ENCODE measurements at regions not wholly inside any gene's neighbourhood (a gene's known extent, or its start where the extent isn't known, plus 50 kb on each side); places are given as distances from the start of the nearest gene placed in this dataset.

DNA sequence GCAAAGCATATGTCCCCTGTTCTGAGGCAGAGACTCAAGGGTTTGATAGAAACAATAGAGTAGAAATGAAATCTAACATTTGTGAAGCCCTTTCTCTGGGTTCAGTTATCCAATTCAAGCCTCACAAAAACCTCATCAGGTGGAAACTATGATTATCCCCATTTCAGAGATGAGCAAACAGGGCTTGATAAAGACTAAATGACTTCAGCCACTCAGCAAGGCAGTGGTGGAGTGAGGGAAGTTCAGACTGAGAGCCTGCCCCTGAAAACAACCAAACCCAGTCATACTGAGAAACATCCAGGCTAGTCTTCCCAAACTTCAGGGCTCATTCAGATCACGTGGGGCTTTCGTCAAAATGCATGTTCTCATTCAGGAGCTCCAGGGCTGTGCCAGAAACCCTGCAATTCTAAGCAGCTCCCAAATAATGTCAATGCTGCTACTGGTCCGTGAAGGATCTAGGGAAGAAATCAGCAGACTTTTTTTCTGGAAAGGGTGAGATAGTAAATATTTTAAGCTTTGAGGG, 109.6 kb upstream of the KIT start:
- TF ChIP-seq, protein P1, sequence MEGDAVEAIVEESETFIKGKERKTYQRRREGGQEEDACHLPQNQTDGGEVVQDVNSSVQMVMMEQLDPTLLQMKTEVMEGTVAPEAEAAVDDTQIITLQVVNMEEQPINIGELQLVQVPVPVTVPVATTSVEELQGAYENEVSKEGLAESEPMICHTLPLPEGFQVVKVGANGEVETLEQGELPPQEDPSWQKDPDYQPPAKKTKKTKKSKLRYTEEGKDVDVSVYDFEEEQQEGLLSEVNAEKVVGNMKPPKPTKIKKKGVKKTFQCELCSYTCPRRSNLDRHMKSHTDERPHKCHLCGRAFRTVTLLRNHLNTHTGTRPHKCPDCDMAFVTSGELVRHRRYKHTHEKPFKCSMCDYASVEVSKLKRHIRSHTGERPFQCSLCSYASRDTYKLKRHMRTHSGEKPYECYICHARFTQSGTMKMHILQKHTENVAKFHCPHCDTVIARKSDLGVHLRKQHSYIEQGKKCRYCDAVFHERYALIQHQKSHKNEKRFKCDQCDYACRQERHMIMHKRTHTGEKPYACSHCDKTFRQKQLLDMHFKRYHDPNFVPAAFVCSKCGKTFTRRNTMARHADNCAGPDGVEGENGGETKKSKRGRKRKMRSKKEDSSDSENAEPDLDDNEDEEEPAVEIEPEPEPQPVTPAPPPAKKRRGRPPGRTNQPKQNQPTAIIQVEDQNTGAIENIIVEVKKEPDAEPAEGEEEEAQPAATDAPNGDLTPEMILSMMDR (conservative IDR thresholded peaks at IDR 0.05; ENCODE audit: low read depth, low read length): no peak
- H3K4me3 ChIP-seq (ENCODE audit: low read length): no peak overlapping the region
- no peak for DNase-seq (ENCODE audit: low read depth)

DNA sequence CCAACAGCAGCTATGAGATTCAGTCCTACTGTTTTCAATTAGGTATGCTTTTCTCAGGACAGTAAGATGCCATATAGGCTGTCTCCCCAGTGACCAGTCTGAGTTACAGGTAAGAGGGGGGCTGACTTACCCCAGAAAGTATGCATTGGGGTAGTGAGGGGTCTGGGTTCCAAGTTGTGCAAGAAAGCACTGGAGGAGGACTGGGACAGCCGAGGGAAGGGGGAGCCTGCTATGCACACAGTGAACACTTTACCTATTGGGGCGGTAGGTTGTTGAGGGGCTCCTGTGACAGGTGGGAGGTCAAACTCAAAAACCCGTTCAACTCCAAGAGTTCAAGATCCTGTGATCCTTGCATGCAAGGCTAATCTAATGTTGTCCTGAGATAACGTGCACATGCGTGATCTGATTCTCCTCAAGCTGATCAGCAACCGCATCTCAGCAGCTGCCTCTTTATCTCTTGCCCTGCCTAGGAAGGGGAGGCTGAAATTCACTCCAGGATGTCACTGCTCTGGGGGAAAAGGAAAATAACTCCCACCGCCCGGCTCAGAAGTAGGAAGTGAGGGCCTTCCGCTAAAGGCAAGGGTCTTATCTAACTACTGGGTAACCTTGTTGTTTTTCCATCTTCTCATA, 108.8 kb upstream of the KIT start:
- DNase-seq (ENCODE audit: low read depth): no peak
- no peak overlapping the region for H3K4me3 ChIP-seq (ENCODE audit: low read length)
- TF ChIP-seq, protein P1 (conservative IDR thresholded peaks at IDR 0.05; ENCODE audit: low read depth, low read length): no peak

DNA sequence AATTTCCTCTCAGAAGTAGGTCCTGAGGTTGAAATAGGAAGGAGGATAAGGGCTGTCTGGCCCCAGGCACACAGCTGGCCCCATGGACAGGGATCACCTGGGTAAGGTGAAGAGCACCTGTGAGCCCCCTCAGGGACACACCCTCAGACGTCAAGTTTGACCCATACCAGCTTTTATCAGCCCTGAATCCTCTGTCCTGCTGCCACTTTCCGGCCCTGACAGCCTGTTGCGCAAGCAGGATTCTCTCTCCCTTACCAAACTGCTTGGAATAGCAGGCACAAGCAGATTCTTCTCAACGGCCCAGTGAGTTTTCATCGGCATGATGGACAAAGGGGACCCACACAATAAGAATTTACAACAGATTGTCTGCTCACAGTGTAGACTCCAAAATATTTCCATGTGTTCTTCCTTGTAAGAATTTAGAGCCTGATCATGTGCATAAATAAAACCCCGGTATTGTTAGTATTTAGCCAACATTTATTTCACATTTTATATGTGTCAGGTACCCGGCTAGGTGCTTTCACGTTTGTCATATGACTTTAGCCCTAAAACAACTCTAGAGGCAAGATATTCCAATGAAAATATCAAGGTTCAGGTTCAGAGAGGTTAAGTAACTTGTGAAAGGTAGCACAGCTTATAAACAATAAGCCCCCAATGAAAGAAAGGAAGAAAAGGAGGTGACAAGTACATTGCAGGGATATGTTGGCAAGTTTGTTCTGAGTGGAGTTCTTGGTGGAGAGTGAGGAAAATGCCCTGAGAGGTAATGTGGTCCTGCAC, 107.2 kb upstream of the KIT start:
- no peak overlapping the region for H3K4me3 ChIP-seq (ENCODE audit: low read length)
- TF ChIP-seq, protein P1 (conservative IDR thresholded peaks at IDR 0.05; ENCODE audit: low read depth, low read length): no peak
- no peak for DNase-seq (ENCODE audit: low read depth)

DNA sequence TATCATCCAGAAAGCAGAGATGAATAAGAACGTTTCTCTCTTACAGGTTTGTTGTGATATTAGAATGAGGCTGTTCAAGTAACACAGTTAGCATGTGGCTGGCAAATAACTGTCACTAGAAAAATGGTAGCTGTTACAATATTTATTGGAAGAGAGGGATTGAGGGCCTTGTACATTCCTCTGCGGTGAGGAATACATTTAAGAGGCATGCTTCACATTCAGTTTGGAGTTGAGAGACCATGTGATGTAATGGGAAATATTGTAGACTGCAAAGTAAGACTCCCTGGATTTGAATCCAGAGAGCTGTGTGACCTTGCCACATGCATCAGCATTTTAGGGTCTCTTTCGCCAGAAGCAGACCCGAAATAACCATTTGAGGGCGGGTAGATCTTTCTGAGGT, 104.8 kb upstream of the KIT start:
- H3K4me3 ChIP-seq (ENCODE audit: low read length): no peak overlapping the region
- TF ChIP-seq, protein P1 (conservative IDR thresholded peaks at IDR 0.05; ENCODE audit: low read depth, low read length): no peak
- DNase-seq (ENCODE audit: low read depth): no peak

DNA sequence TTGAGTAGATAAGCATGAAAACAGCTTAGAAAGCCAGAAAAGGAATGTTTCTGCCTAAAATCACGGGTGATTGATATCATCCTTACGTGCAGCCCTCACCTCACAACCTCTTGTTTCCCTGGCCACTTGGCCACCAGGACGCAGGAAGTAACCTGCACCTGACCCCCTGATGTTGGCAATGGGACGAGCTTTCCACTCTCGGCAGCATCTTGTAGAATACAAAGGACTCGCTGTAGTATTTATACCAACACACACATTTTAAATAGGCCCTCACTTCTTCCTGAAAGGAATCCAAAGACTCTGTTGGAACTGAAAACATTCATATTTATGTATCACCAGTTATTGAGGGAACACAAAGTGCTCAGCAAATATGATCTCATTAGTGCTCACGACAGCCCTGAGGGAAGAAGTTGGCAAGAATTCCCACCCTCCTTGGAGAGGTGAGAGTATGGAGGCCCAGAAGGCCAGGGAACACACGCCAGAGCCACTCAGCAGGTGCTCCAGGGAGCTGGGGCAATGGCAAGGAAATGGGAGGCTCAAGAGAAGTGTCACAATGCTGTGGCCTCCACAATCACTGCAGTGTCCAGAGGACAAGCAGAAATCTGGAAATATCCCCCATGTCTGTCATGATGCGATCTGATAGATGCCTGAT, 103.3 kb upstream of the KIT start:
- H3K4me3 ChIP-seq (ENCODE audit: low read length): no peak overlapping the region
- TF ChIP-seq, protein P1 (conservative IDR thresholded peaks at IDR 0.05; ENCODE audit: low read depth, low read length): no peak
- no peak for DNase-seq (ENCODE audit: low read depth)

DNA sequence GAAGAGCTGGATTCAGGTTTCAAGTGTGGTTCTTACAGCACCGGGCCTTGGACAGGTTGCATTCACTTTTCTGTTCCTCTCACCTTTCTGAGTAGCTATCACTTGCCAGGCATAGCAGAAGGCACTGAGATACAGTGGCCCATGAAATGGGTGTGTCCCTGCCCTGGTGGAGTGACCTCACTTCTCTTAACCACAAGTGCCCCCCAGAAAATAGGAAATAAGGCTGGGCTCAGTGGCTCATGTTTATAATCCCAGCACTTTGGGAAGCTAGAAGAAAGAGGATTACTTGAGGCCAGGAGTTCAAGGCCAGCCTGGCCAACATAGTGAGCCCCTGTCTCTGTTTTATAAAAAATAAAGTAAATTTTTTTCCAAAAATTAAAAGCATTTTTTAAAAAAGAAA, 101.7 kb upstream of the KIT start:
- TF ChIP-seq, protein P1 (conservative IDR thresholded peaks at IDR 0.05; ENCODE audit: low read depth, low read length): no peak
- H3K4me3 ChIP-seq (ENCODE audit: low read length): no peak overlapping the region
- no peak for DNase-seq (ENCODE audit: low read depth)

Data from retinal pigment epithelial cell (primary cell).